ENCODE measurements at regions not wholly inside any gene's neighbourhood (a gene's known extent, or its start where the extent isn't known, plus 50 kb on each side); places are given as distances from the start of the nearest gene placed in this dataset.

- Histone ChIP-seq H3K4me3 (ENCODE audit: low read depth, low read length) (no peak overlapping the region), H3K36me3 (ENCODE audit: control insufficient read depth in 2 of 2, insufficient read depth in 1 of 2, low read length in 2 of 2) (no peaks in the 10 kb centered on the region), H3K4me1 (ENCODE audit: control insufficient read depth, insufficient read depth, low read length) (no peaks in the 10 kb centered on the region), H3K27ac (ENCODE audit: extremely low read depth, low read depth, low read length) (no peak overlapping the region), H3K9me3 (ENCODE audit: control insufficient read depth, insufficient read depth, low read depth, low read length) (no peaks in the 10 kb centered on the region)
- CTCF ChIA-PET = no interaction called here
- POLR2A ChIA-PET = no interaction called here
- TF ChIP-seq, protein P1, sequence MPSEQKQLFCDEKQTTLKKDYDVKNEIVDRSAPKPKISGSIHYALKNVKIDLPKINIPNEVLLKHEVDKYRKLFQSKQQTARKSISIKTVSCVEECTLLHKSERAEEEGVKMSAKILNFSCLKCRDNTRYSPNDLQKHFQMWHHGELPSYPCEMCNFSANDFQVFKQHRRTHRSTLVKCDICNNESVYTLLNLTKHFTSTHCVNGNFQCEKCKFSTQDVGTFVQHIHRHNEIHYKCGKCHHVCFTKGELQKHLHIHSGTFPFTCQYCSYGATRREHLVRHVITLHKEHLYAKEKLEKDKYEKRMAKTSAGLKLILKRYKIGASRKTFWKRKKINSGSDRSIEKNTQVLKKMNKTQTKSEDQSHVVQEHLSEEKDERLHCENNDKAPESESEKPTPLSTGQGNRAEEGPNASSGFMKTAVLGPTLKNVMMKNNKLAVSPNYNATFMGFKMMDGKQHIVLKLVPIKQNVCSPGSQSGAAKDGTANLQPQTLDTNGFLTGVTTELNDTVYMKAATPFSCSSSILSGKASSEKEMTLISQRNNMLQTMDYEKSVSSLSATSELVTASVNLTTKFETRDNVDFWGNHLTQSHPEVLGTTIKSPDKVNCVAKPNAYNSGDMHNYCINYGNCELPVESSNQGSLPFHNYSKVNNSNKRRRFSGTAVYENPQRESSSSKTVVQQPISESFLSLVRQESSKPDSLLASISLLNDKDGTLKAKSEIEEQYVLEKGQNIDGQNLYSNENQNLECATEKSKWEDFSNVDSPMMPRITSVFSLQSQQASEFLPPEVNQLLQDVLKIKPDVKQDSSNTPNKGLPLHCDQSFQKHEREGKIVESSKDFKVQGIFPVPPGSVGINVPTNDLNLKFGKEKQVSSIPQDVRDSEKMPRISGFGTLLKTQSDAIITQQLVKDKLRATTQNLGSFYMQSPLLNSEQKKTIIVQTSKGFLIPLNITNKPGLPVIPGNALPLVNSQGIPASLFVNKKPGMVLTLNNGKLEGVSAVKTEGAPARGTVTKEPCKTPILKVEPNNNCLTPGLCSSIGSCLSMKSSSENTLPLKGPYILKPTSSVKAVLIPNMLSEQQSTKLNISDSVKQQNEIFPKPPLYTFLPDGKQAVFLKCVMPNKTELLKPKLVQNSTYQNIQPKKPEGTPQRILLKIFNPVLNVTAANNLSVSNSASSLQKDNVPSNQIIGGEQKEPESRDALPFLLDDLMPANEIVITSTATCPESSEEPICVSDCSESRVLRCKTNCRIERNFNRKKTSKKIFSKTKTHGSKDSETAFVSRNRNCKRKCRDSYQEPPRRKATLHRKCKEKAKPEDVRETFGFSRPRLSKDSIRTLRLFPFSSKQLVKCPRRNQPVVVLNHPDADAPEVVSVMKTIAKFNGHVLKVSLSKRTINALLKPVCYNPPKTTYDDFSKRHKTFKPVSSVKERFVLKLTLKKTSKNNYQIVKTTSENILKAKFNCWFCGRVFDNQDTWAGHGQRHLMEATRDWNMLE (tag by site-specific recombination; conservative IDR thresholded peaks at IDR 0.05; ENCODE audit: low read depth) = no peak
- TF ChIP-seq KLF17 (tag by site-specific recombination; IDR thresholded peaks at IDR 0.05) (no peak), KLF16 (tag by site-specific recombination; IDR thresholded peaks at IDR 0.05) (no peak)
Measured at GRCh38 chr3:162740941-162741596, 1244.5 kb downstream of the OTOL1 start.

DNA sequence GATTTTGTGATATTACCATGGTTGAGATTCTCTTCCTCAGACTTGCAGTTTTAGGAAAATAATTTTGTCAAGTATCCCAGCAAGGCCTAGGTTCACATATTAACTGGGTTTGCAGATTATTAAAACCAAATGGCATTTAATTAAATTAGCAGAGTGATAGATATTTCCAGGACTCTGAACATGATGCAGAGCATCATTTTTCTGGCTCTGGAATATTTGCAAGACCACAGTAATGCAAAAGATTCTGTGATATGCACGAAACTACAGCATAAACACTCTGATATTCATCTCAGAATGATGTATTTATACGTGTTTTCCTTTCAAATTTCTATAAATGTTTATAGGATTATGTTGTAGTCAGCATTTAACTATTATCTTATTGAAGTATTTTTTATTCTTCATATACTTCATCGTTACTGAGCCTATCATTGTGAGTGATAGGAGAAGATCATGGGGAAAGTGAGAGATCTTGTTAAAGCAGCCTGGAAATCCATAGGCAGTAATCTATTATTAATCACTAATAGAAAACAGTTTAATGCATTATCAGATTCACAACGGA, 1245.6 kb downstream of the OTOL1 start:
- H3K36me3 ChIP-seq (ENCODE audit: control insufficient read depth in 2 of 2, insufficient read depth in 1 of 2, low read length in 2 of 2) = no peaks in the 10 kb centered on the region
- ChIA-PET POLR2A (no interaction called here), CTCF (no interaction called here)
- H3K4me3 ChIP-seq (ENCODE audit: low read depth, low read length) = no peak overlapping the region
- H3K9me3 ChIP-seq (ENCODE audit: control insufficient read depth, insufficient read depth, low read depth, low read length) = no peaks in the 10 kb centered on the region
- TF ChIP-seq SCRT2 (tag by site-specific recombination; IDR thresholded peaks at IDR 0.05) = no peak
- TF ChIP-seq ZNF175 (tag by site-specific recombination; IDR thresholded peaks at IDR 0.05) = no peak
- no peak for TF ChIP-seq GLIS2 (tag by site-specific recombination; IDR thresholded peaks at IDR 0.05)
- no peak for TF ChIP-seq MZF1 (tag by site-specific recombination; IDR thresholded peaks at IDR 0.05; ENCODE audit: borderline replicate concordance)
- TF ChIP-seq ZNF24 (tag by site-specific recombination; IDR thresholded peaks at IDR 0.05) = no peak
- TF ChIP-seq, protein P2, sequence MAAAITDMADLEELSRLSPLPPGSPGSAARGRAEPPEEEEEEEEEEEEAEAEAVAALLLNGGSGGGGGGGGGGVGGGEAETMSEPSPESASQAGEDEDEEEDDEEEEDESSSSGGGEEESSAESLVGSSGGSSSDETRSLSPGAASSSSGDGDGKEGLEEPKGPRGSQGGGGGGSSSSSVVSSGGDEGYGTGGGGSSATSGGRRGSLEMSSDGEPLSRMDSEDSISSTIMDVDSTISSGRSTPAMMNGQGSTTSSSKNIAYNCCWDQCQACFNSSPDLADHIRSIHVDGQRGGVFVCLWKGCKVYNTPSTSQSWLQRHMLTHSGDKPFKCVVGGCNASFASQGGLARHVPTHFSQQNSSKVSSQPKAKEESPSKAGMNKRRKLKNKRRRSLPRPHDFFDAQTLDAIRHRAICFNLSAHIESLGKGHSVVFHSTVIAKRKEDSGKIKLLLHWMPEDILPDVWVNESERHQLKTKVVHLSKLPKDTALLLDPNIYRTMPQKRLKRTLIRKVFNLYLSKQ (tag by site-specific recombination; IDR thresholded peaks at IDR 0.05; ENCODE audit: borderline replicate concordance) = no peak
- no peak for TF ChIP-seq ZFP3 (tag by site-specific recombination; IDR thresholded peaks at IDR 0.05; ENCODE audit: low read depth)
- TF ChIP-seq ZNF639 (tag by site-specific recombination; IDR thresholded peaks at IDR 0.05) = no peak
- TF ChIP-seq KLF8 (tag by site-specific recombination; IDR thresholded peaks at IDR 0.05) = no peak
- TF ChIP-seq, protein P3, sequence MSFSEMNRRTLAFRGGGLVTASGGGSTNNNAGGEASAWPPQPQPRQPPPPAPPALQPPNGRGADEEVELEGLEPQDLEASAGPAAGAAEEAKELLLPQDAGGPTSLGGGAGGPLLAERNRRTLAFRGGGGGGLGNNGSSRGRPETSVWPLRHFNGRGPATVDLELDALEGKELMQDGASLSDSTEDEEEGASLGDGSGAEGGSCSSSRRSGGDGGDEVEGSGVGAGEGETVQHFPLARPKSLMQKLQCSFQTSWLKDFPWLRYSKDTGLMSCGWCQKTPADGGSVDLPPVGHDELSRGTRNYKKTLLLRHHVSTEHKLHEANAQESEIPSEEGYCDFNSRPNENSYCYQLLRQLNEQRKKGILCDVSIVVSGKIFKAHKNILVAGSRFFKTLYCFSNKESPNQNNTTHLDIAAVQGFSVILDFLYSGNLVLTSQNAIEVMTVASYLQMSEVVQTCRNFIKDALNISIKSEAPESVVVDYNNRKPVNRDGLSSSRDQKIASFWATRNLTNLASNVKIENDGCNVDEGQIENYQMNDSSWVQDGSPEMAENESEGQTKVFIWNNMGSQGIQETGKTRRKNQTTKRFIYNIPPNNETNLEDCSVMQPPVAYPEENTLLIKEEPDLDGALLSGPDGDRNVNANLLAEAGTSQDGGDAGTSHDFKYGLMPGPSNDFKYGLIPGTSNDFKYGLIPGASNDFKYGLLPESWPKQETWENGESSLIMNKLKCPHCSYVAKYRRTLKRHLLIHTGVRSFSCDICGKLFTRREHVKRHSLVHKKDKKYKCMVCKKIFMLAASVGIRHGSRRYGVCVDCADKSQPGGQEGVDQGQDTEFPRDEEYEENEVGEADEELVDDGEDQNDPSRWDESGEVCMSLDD (tag by site-specific recombination; IDR thresholded peaks at IDR 0.05) = no peak
- no peak for TF ChIP-seq ZNF121 (tag by site-specific recombination; IDR thresholded peaks at IDR 0.05)
- no peak for TF ChIP-seq KLF17 (tag by site-specific recombination; IDR thresholded peaks at IDR 0.05)
- no peak for TF ChIP-seq ZBTB8A (tag by site-specific recombination; IDR thresholded peaks at IDR 0.05)
- no peak for TF ChIP-seq ZBTB26 (tag by site-specific recombination; optimal IDR thresholded peaks at IDR 0.05)
- H3K4me1 ChIP-seq (ENCODE audit: control insufficient read depth, insufficient read depth, low read length) = no peaks in the 10 kb centered on the region
- no peak overlapping the region for H3K27ac ChIP-seq (ENCODE audit: extremely low read depth, low read depth, low read length)
